GM06990 (cell line): ENCODE measurements at regions not wholly inside any gene's neighbourhood (a gene's known extent, or its start where the extent isn't known, plus 50 kb on each side); places are given as distances from the start of the nearest gene placed in this dataset.

Experiments
- DNase-seq: peaks from one replicate; pipeline ENCODE4 v3.0.0-alpha.2; 2011; ENCODE audit not compliant: insufficient read length; ENCODE audit errors: extremely low read depth
- H3K27me3 ChIP-seq: replicated peaks from 2 replicates; pipeline ENCODE4 v1.6.0; 2011; ENCODE audit warnings: low read length; ENCODE audit not compliant: control insufficient read depth, insufficient read depth
- H3K36me3 ChIP-seq: 2 replicates; pipeline ENCODE4 v1.5.1; 2011; ENCODE audit warnings: low read length; ENCODE audit not compliant: control insufficient read depth, insufficient read depth
- H3K4me3 ChIP-seq: replicated peaks from 2 replicates; pipeline ENCODE4 v1.5.1; 2011; ENCODE audit warnings: low read depth, mild to moderate bottlenecking, control low read depth, low read length
- TF ChIP-seq, protein P1 (sequence below): IDR thresholded peaks from 2 replicates; pipeline ENCODE4 v1.5.1; 2011; ENCODE audit warnings: low read length, control low read depth, mild to moderate bottlenecking, inconsistent platforms; ENCODE audit not compliant: insufficient read depth, poor library complexity, severe bottlenecking

DNA sequence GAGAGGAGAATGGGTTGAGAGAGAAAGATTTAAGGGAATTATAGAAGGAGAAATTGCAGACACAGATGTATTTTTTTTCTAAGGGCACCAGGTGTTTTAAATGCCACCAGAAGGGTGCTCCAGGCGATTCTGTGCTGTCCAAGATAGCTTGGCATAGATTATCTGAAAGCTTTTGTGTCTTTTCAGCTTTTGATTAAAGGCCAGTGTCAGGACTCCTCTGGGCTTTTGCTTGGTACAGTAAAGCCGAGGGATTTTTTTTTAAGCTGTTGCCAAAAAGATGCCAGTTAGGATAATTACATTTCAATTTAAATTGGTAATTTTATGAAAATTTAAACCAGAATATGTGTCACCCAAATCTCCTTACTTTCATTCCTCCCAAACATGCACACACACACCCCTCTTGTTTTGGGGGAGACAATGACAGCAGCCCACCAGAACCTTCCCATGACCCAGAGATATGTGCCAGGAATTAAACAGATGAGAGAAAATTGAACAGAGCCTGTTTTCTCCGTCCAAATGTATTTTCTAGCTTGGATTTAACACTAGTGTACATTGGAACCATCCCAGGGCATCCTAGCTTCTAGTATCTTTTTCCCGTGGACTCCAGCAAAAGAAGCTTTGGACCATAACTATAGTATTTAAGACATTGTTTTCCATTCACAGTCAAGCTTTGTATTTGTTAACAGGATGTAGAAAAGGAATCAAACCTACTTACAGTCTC, 670.7 kb upstream of the CXADR start:
- no peaks in the 10 kb centered on the region for H3K36me3 ChIP-seq
- no peak for DNase-seq
- H3K4me3 ChIP-seq, result no peak overlapping the region
- H3K27me3 ChIP-seq, result no peaks in the 10 kb centered on the region
- TF ChIP-seq, protein P1, sequence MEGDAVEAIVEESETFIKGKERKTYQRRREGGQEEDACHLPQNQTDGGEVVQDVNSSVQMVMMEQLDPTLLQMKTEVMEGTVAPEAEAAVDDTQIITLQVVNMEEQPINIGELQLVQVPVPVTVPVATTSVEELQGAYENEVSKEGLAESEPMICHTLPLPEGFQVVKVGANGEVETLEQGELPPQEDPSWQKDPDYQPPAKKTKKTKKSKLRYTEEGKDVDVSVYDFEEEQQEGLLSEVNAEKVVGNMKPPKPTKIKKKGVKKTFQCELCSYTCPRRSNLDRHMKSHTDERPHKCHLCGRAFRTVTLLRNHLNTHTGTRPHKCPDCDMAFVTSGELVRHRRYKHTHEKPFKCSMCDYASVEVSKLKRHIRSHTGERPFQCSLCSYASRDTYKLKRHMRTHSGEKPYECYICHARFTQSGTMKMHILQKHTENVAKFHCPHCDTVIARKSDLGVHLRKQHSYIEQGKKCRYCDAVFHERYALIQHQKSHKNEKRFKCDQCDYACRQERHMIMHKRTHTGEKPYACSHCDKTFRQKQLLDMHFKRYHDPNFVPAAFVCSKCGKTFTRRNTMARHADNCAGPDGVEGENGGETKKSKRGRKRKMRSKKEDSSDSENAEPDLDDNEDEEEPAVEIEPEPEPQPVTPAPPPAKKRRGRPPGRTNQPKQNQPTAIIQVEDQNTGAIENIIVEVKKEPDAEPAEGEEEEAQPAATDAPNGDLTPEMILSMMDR, result no peak

DNA sequence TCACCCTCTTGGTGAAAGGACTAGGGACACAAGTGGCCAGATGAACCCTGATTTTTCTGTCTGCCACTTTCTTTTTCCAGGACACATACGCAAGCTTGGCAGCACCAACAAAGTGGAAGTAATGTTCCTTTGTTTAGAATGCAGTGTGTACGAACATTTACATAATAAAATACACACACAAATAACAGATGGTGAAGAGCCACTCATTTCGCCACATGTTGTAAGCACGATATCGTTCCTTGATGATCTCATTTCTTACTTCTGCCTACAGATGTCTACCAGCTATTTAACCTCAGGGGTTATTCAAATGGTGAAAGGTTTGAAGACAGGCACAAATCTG, 670.2 kb upstream of the CXADR start:
- DNase-seq, result no peak
- Histone ChIP-seq H3K36me3 (no peaks in the 10 kb centered on the region), H3K4me3 (no peak overlapping the region), H3K27me3 (no peaks in the 10 kb centered on the region)
- TF ChIP-seq, protein P1, result no peak

DNA sequence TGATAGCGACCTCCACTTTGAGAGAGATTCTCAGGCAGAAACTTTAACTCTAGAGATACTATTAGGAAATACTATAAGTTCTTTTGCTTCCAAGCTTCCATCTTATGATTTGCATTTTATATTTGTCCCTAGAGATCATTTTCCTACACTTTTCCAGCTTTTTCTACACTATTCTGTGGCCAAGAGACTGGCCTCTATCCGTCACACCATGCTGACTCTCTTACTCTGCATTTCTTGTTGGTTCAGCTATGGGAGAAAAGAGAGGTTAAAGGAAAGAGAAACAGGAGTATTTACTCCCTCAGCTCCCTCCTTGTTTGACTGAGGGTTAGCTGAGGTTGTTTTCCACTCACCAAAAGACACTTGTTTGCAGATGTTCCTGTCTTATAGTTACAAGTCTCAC, 665.6 kb upstream of the CXADR start:
- TF ChIP-seq, protein P1, result no peak
- Histone ChIP-seq H3K27me3 (no peaks in the 10 kb centered on the region), H3K36me3 (no peaks in the 10 kb centered on the region), H3K4me3 (no peak overlapping the region)
- no peak for DNase-seq

DNA sequence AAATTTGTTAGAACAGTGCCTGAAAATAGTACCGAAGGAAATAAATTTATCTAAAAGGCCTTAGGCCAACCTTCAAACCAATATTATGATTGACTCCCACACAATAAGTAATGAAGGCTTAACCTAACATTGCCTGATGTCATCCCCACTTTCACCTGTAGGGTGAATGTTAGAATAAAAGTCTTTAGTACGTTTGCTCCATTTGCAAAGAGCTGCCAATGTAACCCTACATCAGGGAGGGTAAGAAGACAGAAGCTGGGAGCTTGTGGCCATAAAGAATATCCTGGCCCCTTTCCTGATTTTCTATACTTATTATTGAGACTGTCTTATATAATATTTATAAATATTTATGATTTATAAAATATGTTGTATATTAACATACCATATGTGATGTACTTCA, 661.8 kb upstream of the CXADR start:
- H3K4me3 ChIP-seq, result no peak overlapping the region
- no peaks in the 10 kb centered on the region for H3K36me3 ChIP-seq
- no peak for DNase-seq
- no peaks in the 10 kb centered on the region for H3K27me3 ChIP-seq
- TF ChIP-seq, protein P1, result no peak

DNA sequence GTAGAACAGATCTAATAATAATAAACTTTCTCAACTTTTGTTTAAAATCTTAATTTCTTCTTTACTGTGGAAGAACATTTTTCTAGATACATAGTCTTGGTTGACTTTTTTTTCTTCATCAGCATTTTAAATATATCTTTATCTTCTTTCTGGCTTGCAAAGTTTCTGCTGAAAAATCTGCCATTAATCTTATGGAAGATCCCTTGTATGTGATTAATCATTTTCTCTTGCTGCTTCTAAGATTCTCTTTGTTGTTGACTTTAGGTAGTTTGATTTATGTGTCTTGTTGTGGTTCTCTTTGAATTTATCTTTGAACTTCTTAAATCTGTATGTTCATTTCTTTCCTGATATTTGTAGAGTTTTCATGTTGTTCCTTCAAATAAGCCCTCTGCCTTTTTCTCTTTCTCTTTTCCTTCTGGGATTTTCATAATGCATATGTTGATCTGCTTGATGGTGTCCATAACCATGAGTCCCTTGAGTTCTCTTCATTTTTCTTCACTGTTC, 657.6 kb upstream of the CXADR start:
- Histone ChIP-seq H3K36me3 (no peaks in the 10 kb centered on the region), H3K4me3 (no peak overlapping the region), H3K27me3 (no peaks in the 10 kb centered on the region)
- DNase-seq, result no peak
- TF ChIP-seq, protein P1, result no peak
